Fibroblast of lung (primary cell): ENCODE measurements at regions not wholly inside any gene's neighbourhood (a gene's known extent, or its start where the extent isn't known, plus 50 kb on each side); places are given as distances from the start of the nearest gene placed in this dataset.

Source experiments
- CTCF ChIP-seq, 2 donors: IDR thresholded peaks in 1 of 2; conservative IDR thresholded peaks in 1 of 2; 1 replicate in 1 of 2; 2 replicates in 1 of 2; pipeline ENCODE4 v1.5.1; 2011 to 2012; ENCODE audit warnings: low read length in 2 of 2, control low read depth in 1 of 2, inconsistent platforms in 1 of 2, low read depth in 1 of 2, mild to moderate bottlenecking in 1 of 2
- EZH2 ChIP-seq: IDR thresholded peaks from 2 replicates; pipeline ENCODE4 v1.5.1; 2012; ENCODE audit warnings: low read length, control low read depth, mild to moderate bottlenecking; ENCODE audit errors: missing control alignments

- TF ChIP-seq CTCF (conservative IDR thresholded peaks at IDR 0.05 in 1 of 2, IDR thresholded peaks at IDR 0.05 in 1 of 2; ENCODE audit: low read depth in 1 of 2, low read length in 2 of 2) (no peak), EZH2 (no peak)
Observed at GRCh38 chr3:194042927-194043326, 93.0 kb upstream of the HES1 start.
